Panc1 (cell line): ENCODE measurements at regions not wholly inside any gene's neighbourhood (a gene's known extent, or its start where the extent isn't known, plus 50 kb on each side); places are given as distances from the start of the nearest gene placed in this dataset.

Experiments used
- TF ChIP-seq, protein P1 (sequence below): fragments of 450-650 bp; IDR thresholded peaks from 2 replicates; pipeline ENCODE4 v1.5.1; 2017; ENCODE audit warnings: mild to moderate bottlenecking
- TF ChIP-seq, protein P2 (sequence below), 2 experiments: IDR thresholded peaks; 2 replicates each; pipeline ENCODE4 v1.6.1; 2011 to 2012; ENCODE audit warnings: low read depth in 2 of 2, control low read depth in 1 of 2, low read length in 1 of 2, mild to moderate bottlenecking in 1 of 2, moderate library complexity in 1 of 2; ENCODE audit not compliant: insufficient read depth in 1 of 2

DNA sequence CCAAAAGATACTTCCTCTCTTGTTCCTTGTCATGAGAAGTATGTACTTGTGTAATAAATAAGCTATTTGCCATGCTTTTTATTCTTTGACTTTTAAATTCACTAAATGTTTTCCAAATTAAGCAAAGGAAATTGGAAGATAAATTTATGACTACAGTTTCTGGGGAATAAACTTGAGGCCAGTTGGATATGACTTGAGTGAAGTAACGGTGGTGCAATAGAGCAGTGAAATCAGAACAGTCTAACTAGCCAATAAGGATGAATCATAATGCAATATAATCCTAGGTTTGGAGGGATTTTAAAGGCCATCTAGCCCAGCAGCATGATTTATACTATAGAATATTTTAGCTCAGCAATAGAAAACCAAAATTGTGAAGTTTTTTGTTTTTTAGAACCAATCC is 183.8 kb upstream of the TCF21 start:
- TF ChIP-seq, protein P1, sequence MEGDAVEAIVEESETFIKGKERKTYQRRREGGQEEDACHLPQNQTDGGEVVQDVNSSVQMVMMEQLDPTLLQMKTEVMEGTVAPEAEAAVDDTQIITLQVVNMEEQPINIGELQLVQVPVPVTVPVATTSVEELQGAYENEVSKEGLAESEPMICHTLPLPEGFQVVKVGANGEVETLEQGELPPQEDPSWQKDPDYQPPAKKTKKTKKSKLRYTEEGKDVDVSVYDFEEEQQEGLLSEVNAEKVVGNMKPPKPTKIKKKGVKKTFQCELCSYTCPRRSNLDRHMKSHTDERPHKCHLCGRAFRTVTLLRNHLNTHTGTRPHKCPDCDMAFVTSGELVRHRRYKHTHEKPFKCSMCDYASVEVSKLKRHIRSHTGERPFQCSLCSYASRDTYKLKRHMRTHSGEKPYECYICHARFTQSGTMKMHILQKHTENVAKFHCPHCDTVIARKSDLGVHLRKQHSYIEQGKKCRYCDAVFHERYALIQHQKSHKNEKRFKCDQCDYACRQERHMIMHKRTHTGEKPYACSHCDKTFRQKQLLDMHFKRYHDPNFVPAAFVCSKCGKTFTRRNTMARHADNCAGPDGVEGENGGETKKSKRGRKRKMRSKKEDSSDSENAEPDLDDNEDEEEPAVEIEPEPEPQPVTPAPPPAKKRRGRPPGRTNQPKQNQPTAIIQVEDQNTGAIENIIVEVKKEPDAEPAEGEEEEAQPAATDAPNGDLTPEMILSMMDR = no peak
- TF ChIP-seq, protein P2, sequence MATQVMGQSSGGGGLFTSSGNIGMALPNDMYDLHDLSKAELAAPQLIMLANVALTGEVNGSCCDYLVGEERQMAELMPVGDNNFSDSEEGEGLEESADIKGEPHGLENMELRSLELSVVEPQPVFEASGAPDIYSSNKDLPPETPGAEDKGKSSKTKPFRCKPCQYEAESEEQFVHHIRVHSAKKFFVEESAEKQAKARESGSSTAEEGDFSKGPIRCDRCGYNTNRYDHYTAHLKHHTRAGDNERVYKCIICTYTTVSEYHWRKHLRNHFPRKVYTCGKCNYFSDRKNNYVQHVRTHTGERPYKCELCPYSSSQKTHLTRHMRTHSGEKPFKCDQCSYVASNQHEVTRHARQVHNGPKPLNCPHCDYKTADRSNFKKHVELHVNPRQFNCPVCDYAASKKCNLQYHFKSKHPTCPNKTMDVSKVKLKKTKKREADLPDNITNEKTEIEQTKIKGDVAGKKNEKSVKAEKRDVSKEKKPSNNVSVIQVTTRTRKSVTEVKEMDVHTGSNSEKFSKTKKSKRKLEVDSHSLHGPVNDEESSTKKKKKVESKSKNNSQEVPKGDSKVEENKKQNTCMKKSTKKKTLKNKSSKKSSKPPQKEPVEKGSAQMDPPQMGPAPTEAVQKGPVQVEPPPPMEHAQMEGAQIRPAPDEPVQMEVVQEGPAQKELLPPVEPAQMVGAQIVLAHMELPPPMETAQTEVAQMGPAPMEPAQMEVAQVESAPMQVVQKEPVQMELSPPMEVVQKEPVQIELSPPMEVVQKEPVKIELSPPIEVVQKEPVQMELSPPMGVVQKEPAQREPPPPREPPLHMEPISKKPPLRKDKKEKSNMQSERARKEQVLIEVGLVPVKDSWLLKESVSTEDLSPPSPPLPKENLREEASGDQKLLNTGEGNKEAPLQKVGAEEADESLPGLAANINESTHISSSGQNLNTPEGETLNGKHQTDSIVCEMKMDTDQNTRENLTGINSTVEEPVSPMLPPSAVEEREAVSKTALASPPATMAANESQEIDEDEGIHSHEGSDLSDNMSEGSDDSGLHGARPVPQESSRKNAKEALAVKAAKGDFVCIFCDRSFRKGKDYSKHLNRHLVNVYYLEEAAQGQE (IDR thresholded peaks at IDR 0.05; ENCODE audit: insufficient read depth in 1 of 2, low read depth in 2 of 2, low read length in 1 of 2) = no peak
